ENCODE measurements at regions not wholly inside any gene's neighbourhood (a gene's known extent, or its start where the extent isn't known, plus 50 kb on each side); places are given as distances from the start of the nearest gene placed in this dataset.
"Not testable (repeated sequence)": the region's sequence is repeated elsewhere in the genome, so short reads cannot be mapped to it uniquely, and the experiment has no call there.

GRCh38 chr5:105168806-105169205 lies 1606.2 kb upstream of the NUDT12 start:
- H3K4me1 ChIP-seq (ENCODE audit: control insufficient read depth, insufficient read depth, low read length) = no peaks in the 10 kb centered on the region
- no peaks in the 10 kb centered on the region for H3K36me3 ChIP-seq (ENCODE audit: control insufficient read depth, insufficient read depth, low read length)
- H3K27ac ChIP-seq (ENCODE audit: low read length) = no peak overlapping the region
- no CpG with 5 or more reads among the region's 1 CpG for WGBS (ENCODE audit: insufficient coverage)
- no peak for DNase-seq
- no peaks in the 10 kb centered on the region for H3K9me3 ChIP-seq (replicated peaks; ENCODE audit: control insufficient read depth, low read depth, low read length)
- H3K4me3 ChIP-seq (ENCODE audit: low read length) = no peak overlapping the region
- no peaks in the 10 kb centered on the region for H3K27me3 ChIP-seq (ENCODE audit: control insufficient read depth, insufficient read depth, low read length)

GRCh38 chr5:105167092-105167491 lies 1604.5 kb upstream of the NUDT12 start:
- no peak for DNase-seq
- no peaks in the 10 kb centered on the region for H3K27me3 ChIP-seq (ENCODE audit: control insufficient read depth, insufficient read depth, low read length)
- H3K9me3 ChIP-seq (replicated peaks; ENCODE audit: control insufficient read depth, low read depth, low read length) = no peaks in the 10 kb centered on the region
- no peak overlapping the region for H3K27ac ChIP-seq (ENCODE audit: low read length)
- H3K36me3 ChIP-seq (ENCODE audit: control insufficient read depth, insufficient read depth, low read length) = no peaks in the 10 kb centered on the region
- no CpG with 5 or more reads among the region's 3 CpGs for WGBS (ENCODE audit: insufficient coverage)
- H3K4me1 ChIP-seq (ENCODE audit: control insufficient read depth, insufficient read depth, low read length) = no peaks in the 10 kb centered on the region
- H3K4me3 ChIP-seq (ENCODE audit: low read length) = no peak overlapping the region

- no peak for DNase-seq
- H3K27me3 ChIP-seq (ENCODE audit: control insufficient read depth, insufficient read depth, low read length) = no peaks in the 10 kb centered on the region
- H3K36me3 ChIP-seq (ENCODE audit: control insufficient read depth, insufficient read depth, low read length) = no peaks in the 10 kb centered on the region
- no peak overlapping the region for H3K4me3 ChIP-seq (ENCODE audit: low read length)
- H3K27ac ChIP-seq (ENCODE audit: low read length) = no peak overlapping the region
- H3K4me1 ChIP-seq (ENCODE audit: control insufficient read depth, insufficient read depth, low read length) = no peaks in the 10 kb centered on the region
- H3K9me3 ChIP-seq (replicated peaks; ENCODE audit: control insufficient read depth, low read depth, low read length) = no peaks in the 10 kb centered on the region
These were observed 1601.0 kb upstream of the NUDT12 start for GRCh38 chr5:105163547-105163946.

GRCh38 chr5:105162557-105162956 lies 1600.0 kb upstream of the NUDT12 start:
- not testable (repeated sequence) for H3K27me3 ChIP-seq (ENCODE audit: control insufficient read depth, insufficient read depth, low read length); DNase-seq; H3K36me3 ChIP-seq (ENCODE audit: control insufficient read depth, insufficient read depth, low read length); H3K4me1 ChIP-seq (ENCODE audit: control insufficient read depth, insufficient read depth, low read length); H3K9me3 ChIP-seq (replicated peaks; ENCODE audit: control insufficient read depth, low read depth, low read length); H3K27ac ChIP-seq (ENCODE audit: low read length); H3K4me3 ChIP-seq (ENCODE audit: low read length)
- 90% methylated on average over 2 of the region's 6 CpGs for WGBS (ENCODE audit: insufficient coverage)

GRCh38 chr5:105158526-105158925 lies 1595.9 kb upstream of the NUDT12 start:
- H3K9me3 ChIP-seq (replicated peaks; ENCODE audit: control insufficient read depth, low read depth, low read length) = no peaks in the 10 kb centered on the region
- no peak overlapping the region for H3K4me3 ChIP-seq (ENCODE audit: low read length)
- no peaks in the 10 kb centered on the region for H3K36me3 ChIP-seq (ENCODE audit: control insufficient read depth, insufficient read depth, low read length)
- no peaks in the 10 kb centered on the region for H3K4me1 ChIP-seq (ENCODE audit: control insufficient read depth, insufficient read depth, low read length)
- no peak for DNase-seq
- no peak overlapping the region for H3K27ac ChIP-seq (ENCODE audit: low read length)
- WGBS (ENCODE audit: insufficient coverage) = no CpG with 5 or more reads among the region's 4 CpGs
- H3K27me3 ChIP-seq (ENCODE audit: control insufficient read depth, insufficient read depth, low read length) = no peaks in the 10 kb centered on the region

- Histone ChIP-seq H3K4me3 (ENCODE audit: low read length) (no peak overlapping the region), H3K36me3 (ENCODE audit: control insufficient read depth, insufficient read depth, low read length) (no peaks in the 10 kb centered on the region), H3K9me3 (replicated peaks; ENCODE audit: control insufficient read depth, low read depth, low read length) (no peaks in the 10 kb centered on the region), H3K27ac (ENCODE audit: low read length) (no peak overlapping the region), H3K27me3 (ENCODE audit: control insufficient read depth, insufficient read depth, low read length) (no peaks in the 10 kb centered on the region), H3K4me1 (ENCODE audit: control insufficient read depth, insufficient read depth, low read length) (no peaks in the 10 kb centered on the region)
- no CpG with 5 or more reads among the region's 3 CpGs for WGBS (ENCODE audit: insufficient coverage)
- no peak for DNase-seq
These were observed 1587.7 kb upstream of the NUDT12 start for GRCh38 chr5:105150323-105150722.

GRCh38 chr5:105146867-105147266 lies 1584.3 kb upstream of the NUDT12 start:
- WGBS (ENCODE audit: insufficient coverage) = no CpG with 5 or more reads among the region's 2 CpGs
- no peaks in the 10 kb centered on the region for H3K9me3 ChIP-seq (replicated peaks; ENCODE audit: control insufficient read depth, low read depth, low read length)

GRCh38 chr5:105145152-105145551 lies 1582.6 kb upstream of the NUDT12 start:
- Histone ChIP-seq H3K27me3 (ENCODE audit: control insufficient read depth, insufficient read depth, low read length) (no peaks in the 10 kb centered on the region), H3K9me3 (replicated peaks; ENCODE audit: control insufficient read depth, low read depth, low read length) (no peaks in the 10 kb centered on the region), H3K4me1 (ENCODE audit: control insufficient read depth, insufficient read depth, low read length) (no peaks in the 10 kb centered on the region), H3K4me3 (ENCODE audit: low read length) (no peak overlapping the region), H3K36me3 (ENCODE audit: control insufficient read depth, insufficient read depth, low read length) (no peaks in the 10 kb centered on the region), H3K27ac (ENCODE audit: low read length) (no peak overlapping the region)
- no peak for DNase-seq
- WGBS (ENCODE audit: insufficient coverage) = no CpG with 5 or more reads among the region's 8 CpGs

More at GRCh38 chr5:105146867-105147266, 1584.3 kb upstream of the NUDT12 start:
- no peak for DNase-seq
- no peaks in the 10 kb centered on the region for H3K27me3 ChIP-seq (ENCODE audit: control insufficient read depth, insufficient read depth, low read length)
- H3K4me3 ChIP-seq (ENCODE audit: low read length) = no peak overlapping the region
- H3K4me1 ChIP-seq (ENCODE audit: control insufficient read depth, insufficient read depth, low read length) = no peaks in the 10 kb centered on the region
- H3K36me3 ChIP-seq (ENCODE audit: control insufficient read depth, insufficient read depth, low read length) = no peaks in the 10 kb centered on the region
- no peak overlapping the region for H3K27ac ChIP-seq (ENCODE audit: low read length)

GRCh38 chr5:105134328-105134727 lies 1571.7 kb upstream of the NUDT12 start:
- Histone ChIP-seq H3K27me3 (ENCODE audit: control insufficient read depth, insufficient read depth, low read length) (no peaks in the 10 kb centered on the region), H3K36me3 (ENCODE audit: control insufficient read depth, insufficient read depth, low read length) (no peaks in the 10 kb centered on the region), H3K27ac (ENCODE audit: low read length) (no peak overlapping the region), H3K9me3 (replicated peaks; ENCODE audit: control insufficient read depth, low read depth, low read length) (no peaks in the 10 kb centered on the region), H3K4me3 (ENCODE audit: low read length) (no peak overlapping the region), H3K4me1 (ENCODE audit: control insufficient read depth, insufficient read depth, low read length) (no peaks in the 10 kb centered on the region)
- no peak for DNase-seq

GRCh38 chr5:105133087-105133486 lies 1570.5 kb upstream of the NUDT12 start:
- Histone ChIP-seq H3K27me3 (ENCODE audit: control insufficient read depth, insufficient read depth, low read length) (no peaks in the 10 kb centered on the region), H3K4me3 (ENCODE audit: low read length) (no peak overlapping the region), H3K27ac (ENCODE audit: low read length) (no peak overlapping the region), H3K4me1 (ENCODE audit: control insufficient read depth, insufficient read depth, low read length) (no peaks in the 10 kb centered on the region), H3K36me3 (ENCODE audit: control insufficient read depth, insufficient read depth, low read length) (no peaks in the 10 kb centered on the region), H3K9me3 (replicated peaks; ENCODE audit: control insufficient read depth, low read depth, low read length) (no peaks in the 10 kb centered on the region)
- no CpG with 5 or more reads among the region's 3 CpGs for WGBS (ENCODE audit: insufficient coverage)
- no peak for DNase-seq

GRCh38 chr5:105132581-105132980 lies 1570.0 kb upstream of the NUDT12 start:
- no peaks in the 10 kb centered on the region for H3K27me3 ChIP-seq (ENCODE audit: control insufficient read depth, insufficient read depth, low read length)
- H3K36me3 ChIP-seq (ENCODE audit: control insufficient read depth, insufficient read depth, low read length) = no peaks in the 10 kb centered on the region
- H3K4me1 ChIP-seq (ENCODE audit: control insufficient read depth, insufficient read depth, low read length) = no peaks in the 10 kb centered on the region
- no peak for DNase-seq
- H3K27ac ChIP-seq (ENCODE audit: low read length) = no peak overlapping the region
- H3K4me3 ChIP-seq (ENCODE audit: low read length) = no peak overlapping the region
- no CpG with 5 or more reads among the region's 1 CpG for WGBS (ENCODE audit: insufficient coverage)
- H3K9me3 ChIP-seq (replicated peaks; ENCODE audit: control insufficient read depth, low read depth, low read length) = no peaks in the 10 kb centered on the region

Data from muscle of leg (tissue), 3 donors.